Erythroblast (primary cell): ENCODE measurements at regions not wholly inside any gene's neighbourhood (a gene's known extent, or its start where the extent isn't known, plus 50 kb on each side); places are given as distances from the start of the nearest gene placed in this dataset.

Experiments
- DNase-seq, 2 experiments: peaks; one replicate each; lab custom pipeline; 2025; lab: John Stamatoyannopoulos, UW
- GATA1 ChIP-seq: IDR thresholded peaks from 2 replicates; pipeline ENCODE4 v1.6.1; 2011; ENCODE audit warnings: low read depth, mild to moderate bottlenecking, control low read depth, low read length, moderate library complexity
- POLR2A ChIP-seq: IDR thresholded peaks from 2 replicates; pipeline ENCODE4 v1.6.1; 2011; ENCODE audit warnings: mild to moderate bottlenecking, low read length

DNA sequence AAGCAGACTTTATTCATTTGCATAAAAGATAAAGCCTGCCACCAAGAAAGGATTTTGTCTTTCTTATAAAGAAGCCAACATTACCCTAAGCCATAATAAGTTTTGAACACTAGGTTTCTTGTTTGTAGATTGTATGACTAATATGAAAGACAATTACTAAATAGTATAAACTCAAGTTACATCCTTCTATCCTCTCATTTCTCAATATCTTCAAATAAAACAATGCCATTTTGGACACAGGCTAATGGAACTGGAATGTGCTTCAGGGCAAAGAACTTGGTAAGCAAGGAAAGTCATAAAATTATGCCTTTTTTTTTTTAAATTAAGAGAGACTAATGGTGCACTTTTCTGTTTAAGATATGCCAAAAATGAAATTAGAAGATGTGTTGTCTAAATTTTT is 137.7 kb downstream of the DKK1 start:
- TF ChIP-seq POLR2A = no peak
- no peak for TF ChIP-seq GATA1
- no peak for DNase-seq

DNA sequence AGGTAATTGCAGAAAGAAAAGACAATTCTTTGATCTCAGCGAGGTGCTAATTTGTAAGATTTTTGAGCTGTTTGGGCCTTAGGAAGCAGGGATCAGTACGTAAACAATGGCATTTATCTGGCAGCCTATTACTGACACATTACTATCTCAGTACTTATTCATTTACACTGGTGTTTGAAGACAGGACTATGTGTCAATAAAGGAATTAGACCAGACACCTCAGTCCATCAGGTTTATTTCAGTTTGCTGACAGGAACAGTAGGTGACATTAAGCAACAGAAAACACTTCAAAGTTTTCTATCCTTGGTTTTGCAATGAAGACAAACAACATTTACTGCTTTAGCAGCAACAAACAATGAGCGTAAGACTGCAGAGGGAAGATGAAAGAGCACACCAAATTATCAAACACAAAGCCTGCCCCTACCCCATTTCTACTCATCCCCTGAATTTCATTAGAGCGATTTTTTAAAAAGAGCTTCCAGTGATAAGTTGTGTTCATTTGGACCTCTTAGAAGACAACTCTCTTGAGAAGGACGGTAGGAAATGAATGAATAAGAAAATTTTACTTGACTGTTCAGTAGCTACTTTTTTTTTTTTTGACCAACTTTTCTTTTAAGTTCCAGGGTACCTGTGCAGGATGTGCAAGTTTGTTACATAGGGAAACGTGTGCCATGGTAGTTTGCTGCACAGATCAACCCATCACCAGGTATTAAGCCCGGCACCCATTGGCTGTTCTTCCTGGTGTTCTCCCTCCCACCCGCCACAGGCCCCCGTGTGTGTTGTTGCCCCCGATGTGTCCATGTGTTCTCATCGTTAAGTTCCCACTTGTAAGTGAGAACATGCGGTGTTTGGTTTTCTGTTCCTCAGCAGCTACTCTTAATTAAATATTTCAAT is 138.8 kb downstream of the DKK1 start:
- no peak for TF ChIP-seq GATA1
- no peak for TF ChIP-seq POLR2A
- DNase-seq = no peak

DNA sequence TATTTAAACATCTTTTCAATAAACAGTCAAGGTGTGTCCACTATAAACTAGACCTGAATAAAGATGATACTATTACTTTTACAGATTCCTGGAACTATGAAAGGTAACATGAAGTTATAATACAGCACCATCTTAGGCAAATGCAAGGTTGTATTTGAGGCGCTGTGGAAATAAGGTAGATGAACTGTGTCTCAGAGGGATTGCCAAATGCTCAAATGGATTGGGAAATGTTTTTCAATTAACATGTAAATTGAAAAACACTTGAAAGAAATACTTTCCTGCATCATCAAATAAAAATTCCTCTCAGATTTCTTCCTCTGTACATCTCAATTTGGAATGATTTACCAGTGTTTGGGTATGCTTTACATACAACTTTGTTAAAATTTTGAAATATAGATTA is 139.4 kb downstream of the DKK1 start:
- TF ChIP-seq GATA1 (no peak), POLR2A (no peak)
- DNase-seq = no peak

- DNase-seq = no peak
- no peak for TF ChIP-seq POLR2A
- no peak for TF ChIP-seq GATA1
Observed at GRCh38 chr10:52454491-52454890, 140.4 kb downstream of the DKK1 start.

GRCh38 chr10:52455098-52455497 is 141.0 kb downstream of the DKK1 start:
- TF ChIP-seq GATA1 = no peak
- DNase-seq = no peak

GRCh38 chr10:52459097-52459496 is 145.0 kb downstream of the DKK1 start:
- DNase-seq = no peak
- TF ChIP-seq POLR2A (no peak), GATA1 (no peak)

DNA sequence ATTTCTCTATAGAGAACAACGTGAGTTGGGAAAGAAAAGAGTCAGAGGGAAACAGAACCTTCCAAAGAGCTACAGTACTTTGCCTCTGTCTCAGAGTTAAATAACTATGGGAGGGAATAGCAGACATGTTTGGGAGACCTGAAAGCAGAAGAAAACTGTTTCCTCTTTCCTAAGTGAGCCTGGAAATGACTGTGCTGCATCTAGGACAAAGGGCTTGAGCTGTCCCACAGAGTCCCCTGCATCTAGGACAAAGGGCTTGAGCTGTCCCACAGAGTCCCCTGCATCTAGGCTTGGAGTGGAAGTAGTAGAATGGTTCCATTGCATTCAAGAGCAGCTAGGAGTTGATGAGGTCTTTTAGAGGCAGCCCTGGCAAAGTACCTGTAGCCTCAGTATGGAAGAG is 149.7 kb downstream of the DKK1 start:
- TF ChIP-seq GATA1 (no peak), POLR2A (no peak)
- no peak for DNase-seq

GRCh38 chr10:52464368-52465124 is 150.5 kb downstream of the DKK1 start:
- no peak for DNase-seq
- no peak for TF ChIP-seq POLR2A
- no peak for TF ChIP-seq GATA1

GRCh38 chr10:52465202-52465601 is 151.1 kb downstream of the DKK1 start:
- DNase-seq = no peak
- no peak for TF ChIP-seq GATA1
- no peak for TF ChIP-seq POLR2A

GRCh38 chr10:52466464-52466863 is 152.4 kb downstream of the DKK1 start:
- DNase-seq = no peak
- TF ChIP-seq POLR2A = no peak
- TF ChIP-seq GATA1 = no peak

GRCh38 chr10:52469970-52470705 is 156.1 kb downstream of the DKK1 start:
- no peak for DNase-seq
- TF ChIP-seq GATA1 (no peak), POLR2A (no peak)

DNA sequence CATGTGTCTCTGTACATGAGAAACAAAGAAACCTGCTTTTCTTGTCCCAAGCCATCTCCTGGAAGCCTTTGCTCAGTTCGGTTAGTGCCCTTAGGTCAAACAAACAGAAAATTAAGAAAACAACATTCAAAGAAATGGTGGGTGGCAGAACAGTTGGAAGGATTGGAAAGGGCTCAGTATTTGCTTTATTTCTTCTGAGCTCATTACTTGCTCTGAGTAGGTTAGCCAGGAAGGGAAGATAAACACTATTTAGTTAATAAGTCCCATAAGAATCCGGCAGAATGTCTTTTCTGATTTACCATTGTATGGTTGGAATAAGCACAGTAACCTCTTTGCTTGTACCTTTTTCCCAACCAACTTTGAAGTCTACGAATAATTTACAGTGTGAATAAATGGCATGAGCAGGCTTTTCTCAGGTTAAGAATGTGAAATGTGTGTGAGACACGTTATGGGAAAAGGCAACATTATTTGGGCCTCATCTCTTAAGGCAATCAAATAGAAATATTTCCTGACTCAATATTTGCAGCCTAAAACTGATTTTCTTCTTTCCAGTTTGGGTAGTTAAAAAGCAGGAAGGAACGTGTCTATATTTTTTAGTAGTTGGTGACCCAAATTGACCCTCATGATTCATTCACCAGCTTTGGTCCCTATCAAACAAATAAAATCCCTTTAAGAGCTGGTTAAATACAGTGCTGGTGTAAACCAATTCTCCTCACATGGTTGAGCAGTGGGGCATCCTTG is 158.5 kb downstream of the DKK1 start:
- DNase-seq = no peak
- TF ChIP-seq POLR2A (no peak), GATA1 (no peak)

- no peak for DNase-seq
- no peak for TF ChIP-seq POLR2A
- TF ChIP-seq GATA1 = no peak
Observed at GRCh38 chr10:52474265-52474664, 160.2 kb downstream of the DKK1 start.

DNA sequence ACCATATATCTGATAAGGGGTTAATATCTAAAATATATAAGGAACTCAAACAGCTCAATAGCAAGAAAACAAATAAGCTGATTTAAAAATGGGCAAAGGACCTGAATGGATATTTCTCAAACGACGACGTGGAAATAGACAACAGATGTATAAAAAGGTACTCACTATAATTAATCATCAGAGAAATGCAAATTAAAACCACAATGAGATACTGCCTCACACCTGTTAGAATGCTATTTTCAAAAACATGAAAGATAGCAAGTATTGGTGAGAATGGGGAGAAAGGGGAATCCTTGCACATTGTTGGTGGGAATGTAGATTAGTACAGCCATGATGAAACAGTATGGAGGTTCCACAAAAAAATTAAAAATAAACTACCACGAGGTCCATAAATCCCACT is 163.2 kb downstream of the DKK1 start:
- DNase-seq = no peak
- TF ChIP-seq POLR2A = no peak
- TF ChIP-seq GATA1 = no peak
